GM18507 (cell line): ENCODE measurements at regions not wholly inside any gene's neighbourhood (a gene's known extent, or its start where the extent isn't known, plus 50 kb on each side); places are given as distances from the start of the nearest gene placed in this dataset.

Experiments used
- DNase-seq: peaks from one replicate; pipeline ENCODE4 v3.0.0; 2011; ENCODE audit warnings: low read depth; ENCODE audit not compliant: insufficient read length; ENCODE audit errors: extremely low spot score
- FAIRE-seq: peaks from 2 replicates; lab custom pipeline; 2011; peaks lifted over from hg19 to GRCh38; lab: Jason Lieb, UNC

DNA sequence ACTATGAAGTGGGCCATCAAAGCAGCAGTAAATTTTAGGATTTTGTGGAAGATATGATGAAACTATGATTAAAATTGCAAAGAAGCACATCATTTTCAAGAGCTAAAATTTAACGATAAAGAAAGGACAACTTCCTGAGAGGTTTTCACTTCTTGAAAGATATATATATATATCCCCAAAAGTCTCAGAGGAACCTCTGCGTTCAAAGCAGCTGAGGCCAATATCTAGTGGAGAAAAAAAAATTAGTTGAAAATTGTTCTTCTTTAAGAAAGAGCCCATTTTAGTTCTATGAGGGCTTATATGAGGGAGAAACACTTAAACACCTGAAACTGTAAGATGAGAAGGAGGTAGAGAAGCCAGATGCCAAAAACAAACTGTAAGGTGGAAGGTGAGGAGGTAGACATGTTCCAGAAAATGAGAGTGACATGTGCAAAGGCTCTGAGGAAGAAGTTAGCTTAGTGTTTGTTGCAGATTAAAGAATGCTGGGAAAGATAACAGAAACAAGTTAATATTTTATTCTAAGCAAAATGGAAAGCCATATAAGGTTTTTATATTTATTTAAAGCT, 72.9 kb upstream of the VRK2 start:
- FAIRE-seq (peak; percentile 67), DNase-seq (no peak)

DNA sequence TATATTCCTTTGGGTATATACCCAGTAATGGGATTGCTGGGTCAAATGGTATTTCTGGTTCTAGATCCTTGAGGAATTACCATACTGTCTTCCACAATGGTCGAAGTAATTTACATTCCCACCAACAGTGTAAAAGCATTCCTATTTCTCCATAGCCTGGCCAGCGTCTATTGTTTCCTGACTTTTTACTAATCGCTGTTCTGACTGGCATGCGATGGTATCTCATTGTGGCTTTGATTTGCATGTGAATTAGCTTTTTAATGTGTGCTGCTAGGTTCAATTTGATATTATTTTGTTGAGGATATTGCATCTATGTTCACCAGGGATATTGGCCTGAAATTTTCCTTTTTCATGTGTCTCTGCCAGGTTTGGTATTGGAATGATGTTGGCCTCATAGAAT, 67.4 kb upstream of the VRK2 start:
- FAIRE-seq (no peak), DNase-seq (no peak)

DNA sequence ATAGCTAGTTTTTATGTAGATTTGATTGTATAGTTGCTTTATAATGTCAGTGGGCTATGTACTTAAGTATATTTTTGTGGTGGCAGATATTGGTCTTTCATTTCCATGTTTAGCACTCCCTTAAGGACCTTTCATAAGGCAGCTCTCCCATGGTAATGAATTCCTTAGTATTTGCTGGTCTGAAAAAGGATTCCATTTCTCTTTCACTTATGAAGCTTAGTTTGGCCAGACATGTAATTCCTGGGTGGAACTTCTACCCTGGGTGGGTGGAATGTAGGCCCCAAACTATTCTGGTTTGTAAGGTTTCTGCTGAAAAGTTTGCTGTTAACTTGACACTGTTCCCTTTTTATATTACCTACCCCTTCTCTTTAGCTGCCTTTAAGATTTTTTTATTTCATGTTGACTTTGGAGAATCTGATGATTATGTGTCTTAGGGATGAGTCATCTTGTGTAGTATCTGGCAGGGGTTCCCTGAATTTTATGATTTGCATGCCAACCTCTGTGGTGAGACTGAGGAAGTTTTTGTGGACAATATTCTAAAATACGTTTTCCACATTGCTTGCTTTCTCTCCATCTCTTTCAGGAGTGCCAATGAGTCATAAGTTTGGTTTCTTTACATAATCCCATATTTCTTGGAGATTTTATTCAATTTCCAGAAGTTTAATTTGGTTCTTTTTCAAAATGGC, 65.4 kb upstream of the VRK2 start:
- DNase-seq (no peak), FAIRE-seq (no peak)

DNA sequence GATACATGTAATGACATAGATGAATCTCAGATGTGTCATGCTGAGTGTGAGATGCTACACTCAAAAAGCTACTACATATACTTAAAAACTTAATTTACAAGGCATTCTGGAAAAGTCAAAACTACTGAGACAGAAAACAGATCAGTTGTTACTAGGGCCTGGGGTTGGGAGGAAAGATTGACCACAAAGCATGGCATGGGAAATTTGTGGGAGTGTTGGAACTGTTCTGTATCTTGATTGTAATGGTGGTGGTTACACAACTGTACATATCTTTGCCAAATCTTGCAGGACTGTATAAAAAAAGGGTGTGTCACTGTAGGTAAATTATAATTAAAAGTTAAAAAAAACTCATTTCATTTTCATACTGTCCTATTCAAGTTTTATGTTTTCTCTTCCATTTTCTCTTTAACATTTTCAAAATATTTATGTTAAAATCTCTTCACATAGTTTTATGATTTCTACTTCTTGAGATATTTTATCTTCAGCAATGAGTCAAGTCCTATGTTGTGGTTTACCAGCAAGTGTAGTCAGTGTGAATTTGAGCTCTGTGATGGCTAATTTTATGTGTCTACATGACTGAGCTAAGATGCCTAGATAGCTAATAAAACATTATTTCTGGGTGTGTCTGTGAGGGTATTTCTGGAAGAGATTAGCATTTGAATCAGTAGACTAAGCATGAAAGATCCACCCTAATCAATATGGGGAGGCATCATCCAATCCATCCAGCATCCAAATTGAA, 58.6 kb upstream of the VRK2 start:
- DNase-seq (no peak), FAIRE-seq (no peak)

DNA sequence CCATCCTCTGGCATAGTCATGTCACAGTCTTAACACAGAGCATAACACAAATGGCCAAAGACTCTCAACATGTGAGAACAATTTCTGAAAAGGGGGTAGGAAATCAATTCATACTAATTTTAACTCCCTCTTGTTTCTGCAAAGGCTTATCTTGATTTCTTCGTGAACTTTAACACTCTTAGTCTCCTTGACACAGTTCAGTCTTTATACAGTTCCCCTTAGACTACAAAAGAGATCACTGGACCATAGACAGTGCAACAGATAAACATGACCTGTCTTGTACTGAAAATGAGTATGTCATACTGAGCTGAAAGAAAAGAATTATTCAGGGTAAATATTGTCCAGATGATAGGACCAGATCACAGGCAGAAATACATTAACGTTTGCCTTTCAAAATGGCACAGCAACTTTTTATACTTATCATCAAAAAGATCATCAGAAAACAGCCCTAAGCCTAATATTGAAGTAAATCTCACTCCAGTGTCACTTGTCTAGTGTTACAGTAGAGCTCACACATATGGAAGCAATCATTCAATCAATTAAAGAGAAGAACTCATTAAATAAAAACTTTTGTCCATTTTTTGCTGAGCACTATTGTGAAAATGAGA, 56.4 kb upstream of the VRK2 start:
- FAIRE-seq (peak; percentile 50), DNase-seq (no peak)
